ENCODE measurements at regions not wholly inside any gene's neighbourhood (a gene's known extent, or its start where the extent isn't known, plus 50 kb on each side); places are given as distances from the start of the nearest gene placed in this dataset.

DNA sequence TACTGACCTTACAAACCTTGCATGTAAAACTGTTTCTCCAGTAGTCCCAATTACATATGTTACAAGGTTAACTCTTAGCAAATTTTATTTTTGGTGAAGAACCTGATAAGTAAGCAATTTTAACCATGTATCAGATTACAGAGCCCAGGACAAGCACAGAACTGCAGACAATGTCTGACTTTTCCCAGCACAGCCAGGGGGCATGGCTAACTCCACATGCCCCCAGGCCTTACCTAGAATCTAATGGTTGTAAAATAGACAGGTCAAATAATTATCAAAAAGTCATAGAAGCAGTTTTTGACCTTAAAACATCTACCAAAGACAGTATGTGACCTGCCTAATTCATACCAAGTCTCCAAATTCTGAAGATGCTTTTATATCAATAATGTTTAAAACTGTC lies 364.1 kb downstream of the FOXO1 start:
- no peak overlapping the region for H3K27ac ChIP-seq (ENCODE audit: low read depth, low read length)
- H3K4me3 ChIP-seq (ENCODE audit: low read length): no peak overlapping the region
- H3K4me2 ChIP-seq (ENCODE audit: low read length): no peak overlapping the region
- no peaks in the 10 kb centered on the region for H3K4me1 ChIP-seq (ENCODE audit: control insufficient read depth, low read length)
- no peaks in the 10 kb centered on the region for H3K36me3 ChIP-seq (ENCODE audit: control insufficient read depth, low read length)
- TF ChIP-seq, protein P1, sequence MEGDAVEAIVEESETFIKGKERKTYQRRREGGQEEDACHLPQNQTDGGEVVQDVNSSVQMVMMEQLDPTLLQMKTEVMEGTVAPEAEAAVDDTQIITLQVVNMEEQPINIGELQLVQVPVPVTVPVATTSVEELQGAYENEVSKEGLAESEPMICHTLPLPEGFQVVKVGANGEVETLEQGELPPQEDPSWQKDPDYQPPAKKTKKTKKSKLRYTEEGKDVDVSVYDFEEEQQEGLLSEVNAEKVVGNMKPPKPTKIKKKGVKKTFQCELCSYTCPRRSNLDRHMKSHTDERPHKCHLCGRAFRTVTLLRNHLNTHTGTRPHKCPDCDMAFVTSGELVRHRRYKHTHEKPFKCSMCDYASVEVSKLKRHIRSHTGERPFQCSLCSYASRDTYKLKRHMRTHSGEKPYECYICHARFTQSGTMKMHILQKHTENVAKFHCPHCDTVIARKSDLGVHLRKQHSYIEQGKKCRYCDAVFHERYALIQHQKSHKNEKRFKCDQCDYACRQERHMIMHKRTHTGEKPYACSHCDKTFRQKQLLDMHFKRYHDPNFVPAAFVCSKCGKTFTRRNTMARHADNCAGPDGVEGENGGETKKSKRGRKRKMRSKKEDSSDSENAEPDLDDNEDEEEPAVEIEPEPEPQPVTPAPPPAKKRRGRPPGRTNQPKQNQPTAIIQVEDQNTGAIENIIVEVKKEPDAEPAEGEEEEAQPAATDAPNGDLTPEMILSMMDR (IDR thresholded peaks at IDR 0.05; ENCODE audit: low read depth, low read length, poor library complexity, severe bottlenecking): no peak
- no peak for TF ChIP-seq EZH2phosphoT487 (IDR thresholded peaks at IDR 0.05; ENCODE audit: borderline replicate concordance, low read length)
- no peaks in the 10 kb centered on the region for H3K79me2 ChIP-seq (ENCODE audit: control insufficient read depth, low read length)
- no peaks in the 10 kb centered on the region for H4K20me1 ChIP-seq (ENCODE audit: control insufficient read depth, insufficient read depth, low read depth, low read length)
- H3F3A ChIP-seq (ENCODE audit: control insufficient read depth, insufficient read depth): no peaks in the 10 kb centered on the region
- H3K9me2 ChIP-seq (replicated peaks; ENCODE audit: control insufficient read depth, low read length): no peaks in the 10 kb centered on the region
- H3K27me3 ChIP-seq (ENCODE audit: control insufficient read depth, low read length): no peaks in the 10 kb centered on the region
- peaks cover 41% of the 10 kb centered on the region for H3K9me3 ChIP-seq (ENCODE audit: control insufficient read depth, insufficient read depth, low read length)

DNA sequence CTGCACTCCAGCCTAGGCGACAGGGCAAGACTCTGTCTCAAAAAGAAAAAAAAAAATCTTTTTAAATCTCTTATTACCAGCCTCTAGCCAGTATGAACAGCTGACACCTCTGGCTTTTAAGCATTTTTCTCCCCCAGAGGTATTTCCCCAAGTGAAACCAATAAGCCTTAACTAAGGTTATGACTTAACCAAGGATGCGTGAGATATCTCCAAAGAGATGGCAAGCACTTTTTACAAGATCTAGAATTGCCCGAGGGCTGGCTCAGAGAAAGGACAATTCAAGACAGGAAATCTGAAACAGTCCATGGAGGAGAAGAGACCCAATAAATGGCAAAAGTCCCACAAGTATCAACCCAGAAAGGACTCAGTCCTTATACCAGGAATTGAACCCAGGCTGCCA lies 362.1 kb downstream of the FOXO1 start:
- no peak overlapping the region for H3K4me2 ChIP-seq (ENCODE audit: low read length)
- no peaks in the 10 kb centered on the region for H3K4me1 ChIP-seq (ENCODE audit: control insufficient read depth, low read length)
- no peaks in the 10 kb centered on the region for H3K27me3 ChIP-seq (ENCODE audit: control insufficient read depth, low read length)
- H3F3A ChIP-seq (ENCODE audit: control insufficient read depth, insufficient read depth): no peaks in the 10 kb centered on the region
- H3K36me3 ChIP-seq (ENCODE audit: control insufficient read depth, low read length): no peaks in the 10 kb centered on the region
- H3K4me3 ChIP-seq (ENCODE audit: low read length): no peak overlapping the region
- no peaks in the 10 kb centered on the region for H3K79me2 ChIP-seq (ENCODE audit: control insufficient read depth, low read length)
- H3K9me3 ChIP-seq (ENCODE audit: control insufficient read depth, insufficient read depth, low read length): peaks cover 44% of the 10 kb centered on the region
- H3K9me2 ChIP-seq (replicated peaks; ENCODE audit: control insufficient read depth, low read length): no peaks in the 10 kb centered on the region
- no peak overlapping the region for H3K27ac ChIP-seq (ENCODE audit: low read depth, low read length)
- TF ChIP-seq, protein P1 (IDR thresholded peaks at IDR 0.05; ENCODE audit: low read depth, low read length, poor library complexity, severe bottlenecking): no peak
- H4K20me1 ChIP-seq (ENCODE audit: control insufficient read depth, insufficient read depth, low read depth, low read length): no peaks in the 10 kb centered on the region

DNA sequence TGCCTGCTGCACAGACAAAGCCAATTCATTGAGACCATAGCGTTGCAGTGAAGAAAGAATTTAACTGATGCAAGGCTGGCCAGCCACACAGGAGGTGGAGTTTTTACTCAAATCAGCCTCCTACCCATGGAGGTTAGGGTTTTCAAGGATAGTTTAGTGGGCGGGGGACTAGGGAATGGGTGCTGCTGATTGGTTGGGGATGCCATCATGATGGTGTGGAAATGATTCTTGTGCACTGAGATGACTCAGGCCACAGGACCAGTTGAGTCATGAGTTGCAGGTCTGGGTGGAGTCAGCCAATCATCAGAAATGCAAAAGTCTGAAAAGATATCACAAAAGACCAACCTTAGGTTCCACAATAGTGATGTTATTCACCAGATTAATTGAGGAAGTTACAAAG lies 359.6 kb downstream of the FOXO1 start:
- H3K79me2 ChIP-seq (ENCODE audit: control insufficient read depth, low read length): no peaks in the 10 kb centered on the region
- no peaks in the 10 kb centered on the region for H3F3A ChIP-seq (ENCODE audit: control insufficient read depth, insufficient read depth)
- H3K27ac ChIP-seq (ENCODE audit: low read depth, low read length): no peak overlapping the region
- H3K4me3 ChIP-seq (ENCODE audit: low read length): no peak overlapping the region
- H4K20me1 ChIP-seq (ENCODE audit: control insufficient read depth, insufficient read depth, low read depth, low read length): no peaks in the 10 kb centered on the region
- no peaks in the 10 kb centered on the region for H3K27me3 ChIP-seq (ENCODE audit: control insufficient read depth, low read length)
- no peaks in the 10 kb centered on the region for H3K9me2 ChIP-seq (replicated peaks; ENCODE audit: control insufficient read depth, low read length)
- no peak overlapping the region for H3K4me2 ChIP-seq (ENCODE audit: low read length)
- no peaks in the 10 kb centered on the region for H3K4me1 ChIP-seq (ENCODE audit: control insufficient read depth, low read length)
- peaks cover 44% of the 10 kb centered on the region for H3K9me3 ChIP-seq (ENCODE audit: control insufficient read depth, insufficient read depth, low read length)
- no peaks in the 10 kb centered on the region for H3K36me3 ChIP-seq (ENCODE audit: control insufficient read depth, low read length)
- no peak for TF ChIP-seq EZH2phosphoT487 (IDR thresholded peaks at IDR 0.05; ENCODE audit: borderline replicate concordance, low read length)
- TF ChIP-seq, protein P1 (IDR thresholded peaks at IDR 0.05; ENCODE audit: low read depth, low read length, poor library complexity, severe bottlenecking): no peak

DNA sequence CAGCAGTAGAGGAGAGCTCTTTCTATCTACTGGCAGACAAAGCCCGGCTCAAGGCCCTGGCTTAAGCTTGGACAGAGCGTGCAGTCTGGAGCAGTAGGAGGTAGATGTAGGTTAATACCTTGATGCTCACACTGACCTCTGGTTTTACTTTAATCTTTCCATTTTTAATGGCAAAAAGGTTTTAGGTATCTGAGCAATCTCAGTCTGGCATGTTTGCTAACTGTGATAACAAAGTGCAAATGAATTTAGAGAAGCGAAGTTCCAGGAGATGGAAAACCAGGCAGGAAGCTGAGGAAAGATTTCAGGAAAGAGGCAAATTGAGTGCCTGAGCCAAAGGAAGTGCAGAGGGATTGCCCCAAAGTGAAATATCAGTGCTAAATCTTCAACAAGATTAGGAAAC lies 356.6 kb downstream of the FOXO1 start:
- Histone ChIP-seq H3K4me2 (ENCODE audit: low read length) (no peak overlapping the region), H3K79me2 (ENCODE audit: control insufficient read depth, low read length) (no peaks in the 10 kb centered on the region), H3K27ac (ENCODE audit: low read depth, low read length) (no peak overlapping the region), H3F3A (ENCODE audit: control insufficient read depth, insufficient read depth) (no peaks in the 10 kb centered on the region), H3K9me2 (replicated peaks; ENCODE audit: control insufficient read depth, low read length) (no peaks in the 10 kb centered on the region), H3K4me3 (ENCODE audit: low read length) (no peak overlapping the region), H3K27me3 (ENCODE audit: control insufficient read depth, low read length) (peaks cover 4% of the 10 kb centered on the region), H4K20me1 (ENCODE audit: control insufficient read depth, insufficient read depth, low read depth, low read length) (no peaks in the 10 kb centered on the region), H3K36me3 (ENCODE audit: control insufficient read depth, low read length) (no peaks in the 10 kb centered on the region), H3K4me1 (ENCODE audit: control insufficient read depth, low read length) (no peaks in the 10 kb centered on the region), H3K9me3 (ENCODE audit: control insufficient read depth, insufficient read depth, low read length) (peaks cover 26% of the 10 kb centered on the region)
- TF ChIP-seq, protein P1 (IDR thresholded peaks at IDR 0.05; ENCODE audit: low read depth, low read length, poor library complexity, severe bottlenecking): no peak
- no peak for TF ChIP-seq EZH2phosphoT487 (IDR thresholded peaks at IDR 0.05; ENCODE audit: borderline replicate concordance, low read length)
